ENCODE measurements at regions not wholly inside any gene's neighbourhood (a gene's known extent, or its start where the extent isn't known, plus 50 kb on each side); places are given as distances from the start of the nearest gene placed in this dataset.

- H3K9me3 ChIP-seq: no peaks in the 10 kb centered on the region
- no peak overlapping the region for H3K4me3 ChIP-seq
- no peaks in the 10 kb centered on the region for H3K36me3 ChIP-seq
- DNase-seq (ENCODE audit: low spot score in 2 of 2): no peak
- H3K27ac ChIP-seq: no peak overlapping the region
- no peaks in the 10 kb centered on the region for H3K27me3 ChIP-seq
- peaks cover 0 to 33% (median 9%) of the 10 kb centered on the region in 4 donors for H3K4me1 ChIP-seq
- no peak for TF ChIP-seq EP300 (IDR thresholded peaks at IDR 0.05)
- TF ChIP-seq CTCF (IDR thresholded peaks at IDR 0.05): no peak
- no peak for TF ChIP-seq POLR2A (IDR thresholded peaks at IDR 0.05)
- WGBS, 2 donors: 42 to 49% methylated on average over 13 to 14 of the region's 16 CpGs
Observed at GRCh38 chr15:66647358-66647757, 54.7 kb upstream of the SMAD6 start.

- Histone ChIP-seq H3K4me1 (peaks cover 0 to 33% (median 9%) of the 10 kb centered on the region in 4 donors), H3K27me3 (no peaks in the 10 kb centered on the region), H3K9me3 (no peaks in the 10 kb centered on the region), H3K36me3 (no peaks in the 10 kb centered on the region), H3K4me3 (no peak overlapping the region), H3K27ac (no peak overlapping the region)
- no peak for TF ChIP-seq CTCF (IDR thresholded peaks at IDR 0.05)
- no peak for TF ChIP-seq EP300 (IDR thresholded peaks at IDR 0.05)
- no peak for TF ChIP-seq POLR2A (IDR thresholded peaks at IDR 0.05)
- 75 to 96% methylated on average over 3 of the region's 3 CpGs for WGBS, 2 donors
- DNase-seq (ENCODE audit: low spot score in 2 of 2): no peak
Observed at GRCh38 chr15:66648588-66648987, 53.4 kb upstream of the SMAD6 start.

GRCh38 chr15:66649235-66649984, 52.6 kb upstream of the SMAD6 start:
- Histone ChIP-seq H3K4me1 (peaks cover 0 to 34% (median 9%) of the 10 kb centered on the region in 4 donors), H3K27ac (peak overlapping the region in 1 of 4 donors; percentile 46), H3K27me3 (no peaks in the 10 kb centered on the region), H3K4me3 (no peak overlapping the region), H3K36me3 (no peaks in the 10 kb centered on the region), H3K9me3 (no peaks in the 10 kb centered on the region)
- TF ChIP-seq CTCF (IDR thresholded peaks at IDR 0.05) (no peak), POLR2A (IDR thresholded peaks at IDR 0.05) (no peak), EP300 (IDR thresholded peaks at IDR 0.05) (no peak)
- 67 to 72% methylated on average over 9 of the region's 9 CpGs for WGBS, 2 donors
- DNase-seq (ENCODE audit: low spot score in 2 of 2): no peak

GRCh38 chr15:66650433-66650832, 51.6 kb upstream of the SMAD6 start:
- 10 to 28% methylated on average over 5 of the region's 5 CpGs for WGBS, 2 donors
- Histone ChIP-seq H3K9me3 (no peaks in the 10 kb centered on the region), H3K4me1 (peaks cover 0 to 44% (median 18%) of the 10 kb centered on the region in 4 donors), H3K36me3 (no peaks in the 10 kb centered on the region), H3K27me3 (no peaks in the 10 kb centered on the region), H3K4me3 (no peak overlapping the region), H3K27ac (peak overlapping the region in 1 of 4 donors; percentile 46)
- TF ChIP-seq CTCF (IDR thresholded peaks at IDR 0.05) (no peak), EP300 (IDR thresholded peaks at IDR 0.05) (peak in 1 of 2 donors; percentile 32)
- DNase-seq (ENCODE audit: low spot score in 2 of 2): peak; percentile 24 to 35

GRCh38 chr15:66651198-66651597, 50.8 kb upstream of the SMAD6 start:
- H3K36me3 ChIP-seq: no peaks in the 10 kb centered on the region
- no peak overlapping the region for H3K4me3 ChIP-seq
- H3K27me3 ChIP-seq: no peaks in the 10 kb centered on the region
- no peak for DNase-seq (ENCODE audit: low spot score in 2 of 2)
- H3K27ac ChIP-seq: no peak overlapping the region
- no peaks in the 10 kb centered on the region for H3K9me3 ChIP-seq
- peaks cover 0 to 50% (median 20%) of the 10 kb centered on the region in 4 donors for H3K4me1 ChIP-seq
- TF ChIP-seq POLR2A (IDR thresholded peaks at IDR 0.05): no peak
- TF ChIP-seq EP300 (IDR thresholded peaks at IDR 0.05): no peak
- no peak for TF ChIP-seq CTCF (IDR thresholded peaks at IDR 0.05)
- WGBS, 2 donors: 69 to 78% methylated on average over 3 of the region's 3 CpGs
